ENCODE measurements at regions not wholly inside any gene's neighbourhood (a gene's known extent, or its start where the extent isn't known, plus 50 kb on each side); places are given as distances from the start of the nearest gene placed in this dataset.

DNA sequence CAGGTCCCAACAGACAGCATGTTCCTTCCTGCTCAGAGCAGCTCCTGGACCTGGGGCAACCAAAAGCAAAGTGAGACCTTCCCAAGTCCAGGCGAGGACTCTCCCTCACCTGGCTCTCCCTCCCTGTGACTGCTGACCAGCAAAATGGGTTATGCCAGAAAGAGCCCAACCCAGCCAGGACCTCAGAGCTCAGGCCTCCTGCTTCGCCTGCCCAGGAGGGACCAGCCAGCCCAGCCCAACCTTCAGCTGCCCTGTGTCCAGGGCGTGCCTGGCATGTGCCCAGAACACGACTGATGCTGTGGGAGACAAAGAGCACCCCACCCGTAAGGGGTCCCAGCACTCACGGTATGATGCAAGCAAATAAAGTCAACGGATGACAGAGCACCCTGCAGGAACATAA lies 74.0 kb upstream of the CST7 start:
- Histone ChIP-seq H3K27ac (ENCODE audit: low read length) (no peak overlapping the region), H3K4me2 (ENCODE audit: low read length) (no peak overlapping the region), H3K4me3 (ENCODE audit: low read length) (no peak overlapping the region), H3K36me3 (replicated peaks; ENCODE audit: low read depth, low read length) (no peaks in the 10 kb centered on the region), H4K20me1 (ENCODE audit: insufficient read depth, low read length) (no peaks in the 10 kb centered on the region), H3K27me3 (ENCODE audit: low read depth, low read length) (no peaks in the 10 kb centered on the region), H3K4me1 (ENCODE audit: low read length) (peaks cover 22% of the 10 kb centered on the region), H3K9me3 (ENCODE audit: insufficient read depth, low read length) (no peaks in the 10 kb centered on the region), H3K9ac (ENCODE audit: low read length) (no peak overlapping the region), H2AFZ (ENCODE audit: low read depth, low read length) (no peak overlapping the region), H3K79me2 (ENCODE audit: low read length) (no peaks in the 10 kb centered on the region)
- TF ChIP-seq CTCF (IDR thresholded peaks at IDR 0.05; ENCODE audit: low read depth, low read length) (no peak), EZH2phosphoT487 (IDR thresholded peaks at IDR 0.05; ENCODE audit: low read depth) (no peak)

DNA sequence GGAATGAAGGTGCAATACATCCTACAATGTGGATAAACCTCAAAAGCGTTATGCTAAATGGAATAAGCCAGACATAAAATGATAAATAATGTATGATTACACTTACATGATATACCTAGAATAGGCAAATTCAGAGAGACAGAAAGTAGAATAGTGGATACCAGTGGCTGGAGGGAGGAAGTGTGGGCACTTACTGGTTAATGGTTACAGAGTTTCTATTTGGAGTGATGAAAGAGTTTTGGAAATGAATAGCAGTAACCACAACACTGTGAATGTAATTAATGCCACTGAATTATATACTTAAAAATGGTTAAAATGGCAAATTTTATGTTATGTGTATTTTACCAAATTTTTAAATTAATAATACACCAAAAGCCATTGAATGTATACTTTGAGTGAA lies 71.4 kb upstream of the CST7 start:
- no peaks in the 10 kb centered on the region; the same call in 1 of the 2 replicates for H3K27me3 ChIP-seq (ENCODE audit: low read depth, low read length)
- H3K27ac ChIP-seq (ENCODE audit: low read length), result no peak overlapping the region
- no peaks in the 10 kb centered on the region for H4K20me1 ChIP-seq (ENCODE audit: insufficient read depth, low read length)
- H3K36me3 ChIP-seq (replicated peaks; ENCODE audit: low read depth, low read length), result no peaks in the 10 kb centered on the region
- no peak overlapping the region for H2AFZ ChIP-seq (ENCODE audit: low read depth, low read length)
- no peaks in the 10 kb centered on the region for H3K79me2 ChIP-seq (ENCODE audit: low read length)
- H3K9me3 ChIP-seq (ENCODE audit: insufficient read depth, low read length), result no peaks in the 10 kb centered on the region
- TF ChIP-seq EZH2phosphoT487 (IDR thresholded peaks at IDR 0.05; ENCODE audit: low read depth) (no peak), CTCF (IDR thresholded peaks at IDR 0.05; ENCODE audit: low read depth, low read length) (no peak)
- H3K4me3 ChIP-seq (ENCODE audit: low read length), result no peak overlapping the region
- H3K9ac ChIP-seq (ENCODE audit: low read length), result no peak overlapping the region
- H3K4me1 ChIP-seq (ENCODE audit: low read length), result peaks cover 15% of the 10 kb centered on the region
- peak overlapping the region; percentile 13; the same call in 1 of the 2 replicates for H3K4me2 ChIP-seq (ENCODE audit: low read length)

- no peaks in the 10 kb centered on the region for H3K79me2 ChIP-seq (ENCODE audit: low read length)
- TF ChIP-seq CTCF (IDR thresholded peaks at IDR 0.05; ENCODE audit: low read depth, low read length), result no peak
- TF ChIP-seq EZH2phosphoT487 (IDR thresholded peaks at IDR 0.05; ENCODE audit: low read depth), result no peak
- no peaks in the 10 kb centered on the region for H3K36me3 ChIP-seq (replicated peaks; ENCODE audit: low read depth, low read length)
- H3K27me3 ChIP-seq (ENCODE audit: low read depth, low read length), result no peaks in the 10 kb centered on the region; the same call in 1 of the 2 replicates
- no peak overlapping the region for H3K9ac ChIP-seq (ENCODE audit: low read length)
- no peak overlapping the region for H3K27ac ChIP-seq (ENCODE audit: low read length)
- no peak overlapping the region for H2AFZ ChIP-seq (ENCODE audit: low read depth, low read length)
- H3K4me3 ChIP-seq (ENCODE audit: low read length), result no peak overlapping the region
- no peak overlapping the region for H3K4me2 ChIP-seq (ENCODE audit: low read length)
- no peaks in the 10 kb centered on the region for H4K20me1 ChIP-seq (ENCODE audit: insufficient read depth, low read length)
- H3K9me3 ChIP-seq (ENCODE audit: insufficient read depth, low read length), result peaks cover 4% of the 10 kb centered on the region; the same call in 1 of the 2 replicates
- H3K4me1 ChIP-seq (ENCODE audit: low read length), result peaks cover 9% of the 10 kb centered on the region
Observed at GRCh38 chr20:24878657-24879056, 70.4 kb upstream of the CST7 start.

DNA sequence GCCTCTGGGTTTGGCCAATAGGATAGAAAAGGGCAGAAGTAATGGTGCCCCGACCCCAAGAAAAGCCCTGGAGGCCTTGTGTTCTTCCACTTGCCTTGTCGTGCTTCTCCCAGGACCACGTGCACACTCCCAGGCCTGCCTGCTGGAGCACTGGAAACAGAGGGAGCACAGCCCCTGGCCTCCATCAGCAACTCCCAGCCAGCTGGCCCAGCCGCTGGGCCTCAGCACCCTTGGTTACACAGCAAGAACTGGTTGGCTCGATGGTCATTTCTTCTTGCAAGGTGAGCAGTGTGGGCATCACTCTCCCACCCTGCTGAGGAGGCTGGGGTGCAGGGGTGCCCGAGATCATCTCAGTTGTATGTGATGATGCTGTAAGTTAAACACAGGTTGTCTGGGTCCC lies 69.2 kb upstream of the CST7 start:
- no peak overlapping the region for H3K4me2 ChIP-seq (ENCODE audit: low read length)
- no peak for TF ChIP-seq EZH2phosphoT487 (IDR thresholded peaks at IDR 0.05; ENCODE audit: low read depth)
- no peak for TF ChIP-seq CTCF (IDR thresholded peaks at IDR 0.05; ENCODE audit: low read depth, low read length)
- no peaks in the 10 kb centered on the region; the same call in 1 of the 2 replicates for H3K27me3 ChIP-seq (ENCODE audit: low read depth, low read length)

More for the DNA sequence above, 69.2 kb upstream of the CST7 start:
- Histone ChIP-seq H3K4me3 (ENCODE audit: low read length) (no peak overlapping the region), H3K79me2 (ENCODE audit: low read length) (no peaks in the 10 kb centered on the region), H3K9ac (ENCODE audit: low read length) (no peak overlapping the region), H2AFZ (ENCODE audit: low read depth, low read length) (no peak overlapping the region), H4K20me1 (ENCODE audit: insufficient read depth, low read length) (no peaks in the 10 kb centered on the region), H3K27ac (ENCODE audit: low read length) (no peak overlapping the region), H3K36me3 (replicated peaks; ENCODE audit: low read depth, low read length) (no peaks in the 10 kb centered on the region), H3K9me3 (ENCODE audit: insufficient read depth, low read length) (peaks cover 10% of the 10 kb centered on the region; the same call in 1 of the 2 replicates), H3K4me1 (ENCODE audit: low read length) (peaks cover 9% of the 10 kb centered on the region)

All from OCI-LY3 (cell line).